HG03175 (cell line): ENCODE measurements at regions not wholly inside any gene's neighbourhood (a gene's known extent, or its start where the extent isn't known, plus 50 kb on each side); places are given as distances from the start of the nearest gene placed in this dataset.

ENCODE experiments used
- ATAC-seq: cut with Tn5 transposase; IDR thresholded peaks from one replicate; pipeline ENCODE4 v1.9.1; 2021; ENCODE audit warnings: mild to moderate bottlenecking, moderate library complexity; ENCODE audit not compliant: unreplicated experiment

GRCh38 chr11:133787379-133788141 is 57.8 kb downstream of the SPATA19 start:
- no peak for ATAC-seq

- no peak for ATAC-seq
Observed at GRCh38 chr11:133785795-133786340, 59.4 kb downstream of the SPATA19 start.

GRCh38 chr11:133784359-133784758 is 61.0 kb downstream of the SPATA19 start:
- ATAC-seq, result no peak

- ATAC-seq, result no peak
Observed at GRCh38 chr11:133782116-133782725, 63.1 kb downstream of the SPATA19 start.

GRCh38 chr11:133778161-133778560 is 67.2 kb downstream of the SPATA19 start:
- ATAC-seq, result no peak

- no peak for ATAC-seq
Observed at GRCh38 chr11:133776671-133777367, 68.5 kb downstream of the SPATA19 start.

- no peak for ATAC-seq
Observed at GRCh38 chr11:133762538-133762937, 82.8 kb downstream of the SPATA19 start.

- ATAC-seq, result no peak
Observed at GRCh38 chr11:133753150-133753549, 92.2 kb downstream of the SPATA19 start.

- ATAC-seq, result no peak
Observed at GRCh38 chr11:133749841-133750240, 95.5 kb downstream of the SPATA19 start.

GRCh38 chr11:133747409-133747808 is 97.9 kb downstream of the SPATA19 start:
- no peak for ATAC-seq

GRCh38 chr11:133746663-133747306 is 98.5 kb downstream of the SPATA19 start:
- no peak for ATAC-seq

- ATAC-seq, result no peak
Observed at GRCh38 chr11:133745791-133746190, 99.5 kb downstream of the SPATA19 start.

GRCh38 chr11:133742353-133742752 is 103.0 kb downstream of the SPATA19 start:
- ATAC-seq, result no peak

GRCh38 chr11:133740963-133741362 is 104.3 kb downstream of the SPATA19 start:
- no peak for ATAC-seq

- no peak for ATAC-seq
Observed at GRCh38 chr11:133739481-133739880, 105.8 kb downstream of the SPATA19 start.

GRCh38 chr11:133738624-133739023 is 106.7 kb downstream of the SPATA19 start:
- ATAC-seq, result no peak

GRCh38 chr11:133733631-133734030 is 111.7 kb downstream of the SPATA19 start:
- no peak for ATAC-seq

- no peak for ATAC-seq
Observed at GRCh38 chr11:133732109-133732674, 113.1 kb downstream of the SPATA19 start.

- no peak for ATAC-seq
Observed at GRCh38 chr11:133727774-133728173, 117.5 kb downstream of the SPATA19 start.

- ATAC-seq, result no peak
Observed at GRCh38 chr11:133726542-133726941, 118.8 kb downstream of the SPATA19 start.

- no peak for ATAC-seq
Observed at GRCh38 chr11:133724116-133724515, 121.2 kb downstream of the SPATA19 start.
